GM21381 (cell line): ENCODE measurements at regions not wholly inside any gene's neighbourhood (a gene's known extent, or its start where the extent isn't known, plus 50 kb on each side); places are given as distances from the start of the nearest gene placed in this dataset.

Experiments used
- ATAC-seq: cut with Tn5 transposase; IDR thresholded peaks from one replicate; pipeline ENCODE4 v1.9.1; 2021; ENCODE audit warnings: mild to moderate bottlenecking, moderate library complexity; ENCODE audit not compliant: unreplicated experiment

DNA sequence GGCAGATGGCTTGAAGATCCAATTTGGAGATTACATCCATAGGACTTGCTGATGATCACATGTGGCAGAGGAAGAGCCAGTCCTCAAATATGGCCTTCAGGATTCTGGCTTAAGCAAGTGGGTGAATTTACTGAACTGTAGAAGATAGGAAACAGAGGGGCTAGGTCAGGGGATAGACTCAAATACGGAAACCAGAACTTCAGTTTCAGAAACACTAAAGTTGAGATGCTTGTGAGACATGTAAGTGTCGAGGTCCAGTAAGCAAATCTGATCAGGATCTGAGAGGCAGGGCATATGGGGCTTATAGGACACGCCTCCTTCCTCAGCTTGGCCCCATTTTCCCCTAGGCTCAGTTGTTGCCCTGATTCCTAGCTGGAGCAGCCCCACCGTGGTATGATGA lies 107.7 kb downstream of the LBH start:
- no peak for ATAC-seq

DNA sequence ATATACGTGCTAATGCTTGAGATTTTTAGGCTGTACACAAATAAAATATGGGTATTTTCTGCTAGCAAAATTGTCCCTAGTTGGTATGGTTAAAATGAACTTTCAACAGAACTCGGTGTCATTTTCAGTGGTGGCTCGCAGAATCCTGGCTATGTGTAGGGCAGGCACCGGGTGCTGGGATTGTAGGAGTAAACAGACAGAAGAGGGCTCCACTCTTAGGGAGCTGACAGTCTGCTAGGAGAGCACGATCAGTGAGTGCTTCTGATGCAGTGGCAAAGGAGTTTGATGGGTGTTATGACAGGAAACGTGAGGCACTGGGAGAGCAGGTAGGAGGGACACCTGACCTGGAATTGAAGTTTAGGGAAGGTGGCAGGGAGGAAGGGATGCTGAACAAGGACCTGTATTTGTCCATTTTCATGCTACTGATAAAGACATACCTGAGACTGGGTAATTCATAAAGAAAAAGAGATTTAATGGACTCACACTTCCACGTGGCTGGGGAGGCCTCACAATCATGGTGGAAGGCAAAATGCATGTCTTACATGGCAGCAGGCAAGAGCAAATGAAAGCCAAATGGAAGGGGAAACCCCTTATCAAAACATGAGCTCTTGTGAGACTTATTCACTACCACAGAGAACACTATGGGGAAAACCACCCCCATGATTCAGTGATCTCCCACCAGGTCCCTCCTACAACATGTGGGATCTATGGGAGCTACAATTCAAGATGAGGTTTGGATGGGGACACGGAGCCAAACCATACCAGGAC lies 105.4 kb upstream of the LCLAT1 start:
- ATAC-seq = no peak

DNA sequence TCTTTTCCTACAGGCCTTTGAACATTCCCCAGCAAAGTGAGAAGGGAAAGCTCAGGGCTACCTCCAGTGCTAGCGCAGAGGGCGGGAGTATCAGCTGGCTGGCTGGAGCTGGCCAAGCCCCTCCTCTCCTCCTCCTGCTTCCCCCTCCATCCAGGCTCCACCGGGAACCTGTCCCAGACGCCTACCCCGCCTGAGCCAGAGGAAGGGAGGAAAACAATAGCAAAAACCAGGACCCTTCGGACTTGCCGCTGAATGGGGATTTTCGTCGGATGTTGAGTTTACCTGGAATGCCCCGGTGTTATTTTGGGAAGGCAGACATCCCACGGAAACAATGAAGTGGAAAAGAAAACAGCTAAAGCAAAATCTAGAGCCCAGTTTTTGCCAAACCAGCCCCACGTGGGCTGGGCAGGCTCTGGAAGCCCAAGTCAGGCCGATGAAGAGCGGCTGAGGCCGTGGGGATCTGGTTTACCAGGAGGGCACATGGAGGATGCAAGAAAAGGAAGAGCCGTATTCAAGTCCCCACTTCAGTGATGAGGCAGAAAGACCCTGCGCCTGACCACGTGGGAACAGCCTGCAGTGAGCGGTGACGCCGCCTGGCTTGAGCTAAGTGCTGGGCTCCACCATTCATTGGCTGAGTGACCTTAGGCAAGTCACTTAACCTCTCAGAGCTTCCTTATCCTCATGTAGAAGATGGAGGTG lies 100.4 kb upstream of the LCLAT1 start:
- ATAC-seq = no peak

DNA sequence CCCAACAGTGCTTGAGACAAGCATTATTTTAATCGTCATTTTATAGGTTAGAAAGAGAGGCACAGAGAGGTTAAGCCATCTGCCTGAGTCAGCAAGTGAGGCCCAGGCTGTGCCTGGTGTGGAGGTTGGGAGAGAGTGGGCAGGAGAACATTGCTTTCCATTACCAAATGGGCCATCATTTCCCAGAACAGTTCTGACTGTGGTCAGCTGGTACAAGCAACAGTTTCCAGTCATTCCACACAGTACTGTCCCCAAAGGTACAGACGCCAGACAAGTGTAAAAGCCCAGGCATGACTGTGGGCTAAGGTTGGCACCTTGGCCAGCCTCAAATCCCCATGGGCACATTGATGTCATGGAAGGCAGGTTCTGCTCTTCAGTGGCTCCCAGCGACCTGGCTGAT lies 98.2 kb upstream of the LCLAT1 start:
- no peak for ATAC-seq

DNA sequence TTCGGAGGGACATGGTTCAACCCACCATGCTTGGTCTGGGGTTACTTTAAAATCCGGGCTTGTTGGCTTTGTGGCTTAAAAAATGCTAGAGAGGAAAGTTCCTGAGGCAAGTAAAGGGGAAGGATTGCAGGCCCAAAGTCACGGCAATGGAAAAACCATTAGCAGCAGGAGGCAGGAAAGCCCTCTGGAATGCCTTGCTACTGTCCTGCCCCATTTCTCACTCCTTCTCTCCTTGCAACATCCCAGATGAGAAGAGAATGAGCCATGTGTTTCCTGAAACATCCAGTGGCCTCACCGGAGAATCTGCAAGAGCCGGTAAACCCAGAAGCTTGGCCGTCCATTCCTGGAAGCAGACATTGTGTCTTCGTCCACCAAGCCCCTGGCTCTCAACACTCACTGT lies 97.4 kb upstream of the LCLAT1 start:
- no peak for ATAC-seq

DNA sequence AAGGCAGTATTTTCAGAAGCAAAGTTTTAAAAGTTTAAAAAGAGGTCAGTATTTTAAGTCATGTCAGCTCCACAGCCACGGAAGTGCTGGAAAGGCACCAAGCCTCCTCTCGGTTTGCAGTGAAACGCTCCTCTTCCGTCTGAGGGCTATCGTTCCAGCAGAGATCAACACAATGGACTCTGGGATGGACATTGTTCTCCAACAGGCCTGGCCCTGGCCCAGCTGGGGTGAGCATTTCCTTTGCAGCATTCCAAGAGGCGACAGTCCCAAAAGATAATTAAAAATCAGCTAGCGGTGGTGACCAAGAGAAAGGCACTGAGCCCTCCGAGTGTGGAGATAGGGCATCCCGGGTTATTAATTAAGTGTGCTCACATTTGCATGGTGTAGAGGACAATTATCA lies 95.9 kb upstream of the LCLAT1 start:
- no peak for ATAC-seq

DNA sequence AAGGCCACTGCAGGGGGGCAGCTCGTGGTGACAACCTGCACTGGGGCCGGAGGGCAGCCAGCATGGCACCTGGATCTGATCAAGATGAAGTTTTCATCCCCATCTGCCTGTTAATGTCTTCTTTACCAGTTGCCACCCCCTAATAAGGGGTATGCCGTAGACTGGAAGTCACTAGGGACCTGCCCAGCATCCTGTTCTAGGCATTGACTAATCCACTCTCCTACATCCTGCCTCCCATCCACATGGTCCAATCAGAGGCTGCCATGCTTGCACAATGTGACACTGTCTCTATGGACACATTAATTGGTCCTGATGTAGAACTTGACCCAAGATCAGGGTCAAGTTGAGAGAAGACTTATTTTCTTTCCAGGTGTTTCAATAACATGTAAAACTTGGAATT lies 95.1 kb upstream of the LCLAT1 start:
- no peak for ATAC-seq

DNA sequence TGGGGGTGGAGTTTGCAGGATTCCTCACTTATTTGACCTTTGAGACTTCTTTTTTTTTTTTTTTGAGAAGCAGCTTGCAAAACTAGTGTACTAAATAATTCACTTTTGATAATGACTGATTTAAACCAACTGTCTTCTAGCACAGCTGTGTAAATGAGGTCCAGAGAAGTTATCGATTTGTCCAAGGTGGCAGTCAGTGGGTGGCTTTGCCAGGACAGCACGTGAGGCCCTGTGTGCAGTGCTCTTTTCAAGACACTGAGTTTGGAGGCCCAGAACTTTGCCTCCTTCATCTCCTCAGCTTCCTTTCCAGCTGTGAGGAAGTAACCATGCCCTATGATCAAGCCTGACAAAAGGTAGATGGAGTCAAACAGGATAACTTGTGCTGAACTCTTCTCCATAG lies 92.9 kb upstream of the LCLAT1 start:
- no peak for ATAC-seq

DNA sequence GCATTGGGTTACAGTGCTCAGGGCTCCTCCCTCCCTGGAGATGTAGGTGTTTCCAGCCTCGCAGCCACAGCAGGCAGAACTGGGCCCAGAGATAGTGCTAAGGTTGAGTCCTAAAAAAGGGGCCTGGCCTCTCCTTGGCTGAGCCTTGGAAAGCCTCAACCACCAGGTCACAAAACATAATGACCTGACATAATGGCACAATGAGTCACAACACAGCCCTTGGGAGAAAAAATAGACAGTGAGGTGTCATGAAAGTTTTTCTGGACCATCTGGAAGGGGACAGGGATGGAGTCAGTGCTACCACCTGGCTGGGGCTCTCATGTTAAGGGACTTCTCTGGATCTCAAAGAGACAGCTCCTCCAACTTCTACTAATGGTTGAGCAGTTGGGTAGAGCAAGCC lies 92.4 kb upstream of the LCLAT1 start:
- ATAC-seq = no peak

DNA sequence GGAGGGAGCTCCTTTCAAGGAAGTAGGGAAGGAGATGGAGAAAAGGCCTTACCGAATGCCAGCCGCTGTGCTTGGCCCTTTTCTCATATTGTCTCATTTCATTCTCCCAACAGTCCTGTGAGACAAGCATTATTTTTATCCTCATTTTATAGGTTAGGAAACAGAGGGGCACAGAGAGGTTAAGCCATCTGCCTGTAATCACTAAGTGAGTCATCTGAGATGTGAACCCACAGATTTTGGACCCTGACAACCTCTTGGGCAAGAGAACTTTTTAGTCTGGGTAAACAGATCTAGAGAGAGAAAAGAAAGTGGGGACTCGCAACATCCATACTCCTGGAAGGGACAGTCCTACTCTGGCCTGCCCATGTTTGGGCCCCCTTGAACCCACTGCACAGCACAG lies 91.7 kb upstream of the LCLAT1 start:
- ATAC-seq = no peak

DNA sequence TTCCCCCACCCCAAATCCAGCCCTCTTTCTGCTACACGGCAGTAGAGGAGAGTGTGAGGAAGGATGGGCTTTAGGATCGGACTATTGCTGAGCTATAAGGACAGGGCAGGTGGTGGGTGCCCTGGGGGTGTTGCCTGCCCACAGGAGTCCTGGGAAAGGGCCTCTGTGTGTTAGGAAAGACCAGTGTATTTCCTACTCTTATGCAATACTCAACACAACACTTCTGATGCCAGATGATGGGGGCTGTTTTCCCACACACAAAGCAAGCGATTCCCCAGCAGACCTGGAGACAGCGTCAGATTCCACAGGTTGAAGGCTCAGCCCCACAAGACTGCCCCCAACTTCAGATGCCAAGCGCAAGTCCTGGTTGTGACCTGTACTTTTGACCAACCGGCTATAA lies 91.0 kb upstream of the LCLAT1 start:
- no peak for ATAC-seq

DNA sequence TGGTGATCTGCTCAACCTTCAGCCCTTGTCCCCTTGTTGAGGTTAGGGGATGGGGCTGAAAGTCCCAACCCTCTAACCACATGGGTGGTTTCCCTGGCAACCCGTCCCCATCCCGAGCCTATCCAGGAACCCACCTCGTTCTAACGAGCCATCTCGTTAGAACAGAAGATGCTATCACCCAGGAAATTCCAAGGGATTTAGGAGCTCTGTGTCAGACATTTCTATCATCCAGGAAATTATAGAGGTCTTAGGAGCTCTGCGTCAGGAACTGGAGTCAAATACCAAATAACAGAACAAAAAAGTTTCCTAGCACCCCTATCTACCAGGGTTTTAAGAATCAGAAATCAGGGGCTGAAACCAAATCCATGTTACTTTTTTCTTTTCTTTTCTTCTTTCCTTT lies 90.3 kb upstream of the LCLAT1 start:
- no peak for ATAC-seq

DNA sequence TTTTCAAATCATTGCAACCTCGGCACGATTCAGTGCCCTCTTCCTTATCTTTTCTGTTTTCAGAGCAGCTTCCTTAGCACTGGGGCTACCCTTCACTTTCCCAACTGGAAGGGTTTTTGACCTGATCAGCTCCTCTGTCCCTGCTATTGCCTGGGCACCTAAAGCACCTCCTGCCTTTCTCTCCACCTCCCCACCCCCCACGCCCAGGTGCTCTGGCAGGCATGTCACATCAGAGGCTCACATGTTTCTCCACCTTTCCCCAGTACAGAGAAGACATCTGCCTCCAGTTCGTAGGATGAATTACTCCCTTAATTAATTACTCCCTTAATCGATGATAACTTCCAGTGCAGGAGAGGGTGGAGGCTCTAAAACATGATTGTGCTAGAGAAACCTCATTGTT lies 88.7 kb upstream of the LCLAT1 start:
- ATAC-seq = no peak

DNA sequence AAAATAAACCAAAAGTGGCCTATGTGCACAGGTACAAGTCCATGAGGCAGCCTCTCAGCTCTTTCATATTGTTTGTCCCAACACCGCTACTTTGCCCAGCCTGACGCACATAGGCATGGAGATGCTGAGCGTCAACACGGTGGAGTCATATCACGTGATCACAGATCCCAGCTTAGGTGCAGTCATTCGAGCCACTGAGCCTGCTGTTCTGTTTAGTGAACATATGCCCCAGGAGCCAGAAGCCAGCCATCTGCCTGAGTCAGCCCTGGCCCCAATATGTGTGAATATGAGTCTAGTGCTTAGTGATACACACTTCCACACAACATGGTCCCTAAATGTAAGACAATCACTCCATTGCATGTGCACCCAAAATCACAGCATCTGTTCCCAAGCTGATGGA lies 88.2 kb upstream of the LCLAT1 start:
- ATAC-seq = no peak

DNA sequence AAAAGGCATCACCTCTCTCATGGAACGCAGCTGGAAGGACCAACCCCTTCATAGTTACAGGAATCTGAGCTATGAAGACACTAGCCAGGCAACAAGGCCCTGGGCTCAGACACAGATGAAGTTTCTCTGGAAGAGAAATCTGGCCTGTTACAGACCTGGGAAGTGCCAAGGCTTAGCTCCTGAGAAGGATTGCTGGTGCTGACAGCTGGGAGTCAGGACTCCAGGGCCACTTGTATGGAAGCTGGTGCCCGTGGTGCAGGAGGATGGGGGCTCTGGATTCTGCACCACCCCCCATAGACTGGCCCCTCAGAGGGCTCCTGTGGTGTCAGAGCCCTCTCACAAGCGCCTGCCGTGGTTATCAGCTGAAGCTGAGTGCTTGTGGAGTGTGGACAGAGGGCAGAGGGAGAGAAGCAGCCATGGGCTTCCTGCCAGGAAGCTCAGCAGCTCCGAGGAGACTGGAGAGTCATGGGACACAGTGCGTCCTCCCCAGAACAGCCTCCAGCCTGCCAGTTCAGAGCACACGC lies 87.3 kb upstream of the LCLAT1 start:
- no peak for ATAC-seq

DNA sequence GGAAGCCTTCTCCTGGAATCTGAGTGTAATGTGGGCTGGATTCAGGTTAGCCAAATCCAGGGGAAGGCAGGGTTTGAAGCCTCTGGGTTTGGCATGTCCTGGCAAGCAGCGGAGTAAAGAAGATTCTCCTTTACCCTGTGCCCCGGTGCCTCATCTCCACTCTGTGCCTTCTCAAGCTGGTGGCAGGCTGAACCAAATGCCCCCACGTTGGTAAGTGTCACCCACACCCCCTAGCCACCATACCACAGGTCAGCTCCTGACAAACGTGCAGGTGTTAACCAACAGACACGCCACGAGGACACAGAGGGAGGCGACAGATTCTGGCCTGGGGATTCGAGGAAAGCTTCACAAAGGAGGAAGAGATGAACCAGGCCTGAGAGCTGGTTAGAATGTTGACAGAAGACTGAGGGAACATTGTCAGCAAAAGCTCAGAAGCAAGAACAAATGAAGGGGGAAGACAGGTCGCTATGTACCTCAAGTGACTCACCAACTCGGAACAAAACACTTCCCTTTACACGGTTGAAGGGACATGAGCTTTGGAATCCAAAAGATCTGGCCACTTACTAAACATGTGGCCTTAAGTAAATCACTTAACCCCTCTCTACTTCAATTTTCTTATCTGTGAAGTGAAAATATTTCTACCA lies 85.2 kb upstream of the LCLAT1 start:
- ATAC-seq = no peak

DNA sequence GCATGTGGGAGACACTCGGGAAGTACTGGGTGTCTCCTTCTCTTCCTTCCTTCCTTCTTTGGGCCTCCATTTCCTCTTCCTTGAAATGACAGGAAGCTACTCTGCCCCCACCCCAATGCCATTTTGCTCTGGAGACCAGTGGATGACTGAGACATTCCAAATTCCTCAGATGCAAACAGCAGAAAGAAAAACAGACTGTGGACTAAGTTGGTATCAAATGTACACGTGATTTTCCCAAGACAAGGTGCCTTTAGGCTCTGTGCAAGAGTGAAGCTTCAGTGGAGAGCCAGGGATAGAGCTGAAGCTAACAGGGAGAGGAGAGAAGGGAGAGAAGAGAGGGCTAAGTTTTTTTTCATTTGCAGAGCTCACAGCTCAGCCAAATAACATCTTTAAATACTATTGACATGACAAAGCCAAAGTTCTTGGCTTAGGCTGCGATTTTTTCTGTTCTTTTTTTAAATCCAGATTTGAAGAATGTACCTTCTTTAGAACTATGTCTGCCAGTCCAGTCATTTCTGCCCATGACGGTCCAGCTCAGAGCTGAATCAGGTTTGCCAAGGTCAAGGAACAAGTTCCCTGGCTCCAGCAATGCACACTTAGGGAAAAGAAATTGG lies 84.5 kb upstream of the LCLAT1 start:
- no peak for ATAC-seq

DNA sequence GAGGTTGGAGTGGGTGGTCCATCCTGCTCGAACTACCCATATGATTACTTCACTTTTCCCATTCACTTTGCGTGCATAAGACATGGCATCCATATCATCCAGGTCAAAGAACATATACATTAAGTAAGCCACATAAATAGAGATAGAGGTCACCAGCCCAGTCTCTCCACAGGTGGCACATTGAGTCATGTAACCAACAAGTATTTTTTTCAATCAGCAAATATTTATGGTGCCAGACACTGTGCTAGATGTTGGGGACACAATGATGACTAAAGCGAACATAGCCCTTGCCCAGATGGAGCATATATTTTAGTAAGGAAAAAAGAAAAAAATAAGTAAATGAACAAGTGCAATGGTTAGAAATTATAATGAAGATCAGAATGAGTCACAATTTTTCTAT lies 83.6 kb upstream of the LCLAT1 start:
- no peak for ATAC-seq

DNA sequence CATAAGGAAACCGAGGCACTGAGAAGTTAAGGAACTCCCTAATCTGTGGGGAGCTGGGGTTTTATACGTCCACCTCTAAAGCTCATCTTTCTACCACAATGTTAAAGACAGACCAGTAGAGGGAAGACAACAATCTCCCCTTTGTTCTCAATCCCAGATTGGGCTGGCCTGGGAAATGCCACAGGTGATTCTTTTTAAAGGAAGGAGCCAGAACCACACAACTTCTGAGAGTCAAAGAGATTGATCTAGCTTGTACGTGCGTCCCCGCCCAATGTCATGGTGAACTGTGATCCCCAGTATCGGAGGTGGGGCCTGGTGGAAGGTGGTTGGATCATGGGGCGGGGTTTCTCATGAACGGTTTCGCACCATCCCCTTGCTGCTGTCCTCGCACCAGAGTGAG lies 81.8 kb upstream of the LCLAT1 start:
- no peak for ATAC-seq

DNA sequence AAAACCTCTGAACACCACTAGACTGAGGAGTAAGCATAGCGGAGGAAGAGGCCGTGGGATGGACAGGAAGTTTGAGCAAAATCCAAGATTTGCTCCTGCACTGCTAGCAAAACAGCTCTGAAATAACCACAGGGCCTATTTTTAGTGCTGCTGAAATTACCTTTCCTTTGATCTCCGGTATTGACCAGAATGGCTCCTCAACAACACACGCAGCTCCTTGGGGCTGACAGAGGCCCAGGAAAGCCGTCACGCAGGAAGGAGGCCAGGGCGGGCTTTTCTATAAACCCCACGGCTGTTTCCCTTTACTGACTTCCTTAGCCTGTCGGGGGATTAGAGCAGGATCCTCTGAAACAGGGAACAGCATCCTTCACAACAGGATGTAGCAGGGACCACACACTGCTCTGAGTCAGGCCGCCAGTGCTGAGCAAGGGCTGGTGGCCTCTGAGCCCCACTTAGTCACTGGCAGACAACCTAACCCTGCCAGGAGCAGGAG lies 80.8 kb upstream of the LCLAT1 start:
- no peak for ATAC-seq
